Aorta (tissue), 5 donors: ENCODE measurements at regions not wholly inside any gene's neighbourhood (a gene's known extent, or its start where the extent isn't known, plus 50 kb on each side); places are given as distances from the start of the nearest gene placed in this dataset.
A peak's percentile ranks its signal among the peaks of the same experiment; 100 is the strongest.

Source experiments
- ATAC-seq: fragments of 200-7000 bp; cut with Tn5 transposase; one replicate; pipeline ENCODE4 v1.9.1; 2022; ENCODE audit warnings: moderate library complexity; ENCODE audit not compliant: low FRiP score
- DNase-seq, 2 donors: peaks; one replicate each; pipeline ENCODE4 v3.0.0-alpha.2; 2020
- H3K27ac ChIP-seq, 2 donors: one replicate each; pipeline ENCODE4 v1.5.1; 2013; ENCODE audit warnings: low read length in 2 of 2, mild to moderate bottlenecking in 2 of 2, moderate library complexity in 2 of 2, control low read depth in 1 of 2, inconsistent platforms in 1 of 2, low read depth in 1 of 2
- H3K27me3 ChIP-seq, 2 donors: one replicate each; pipeline ENCODE4 v1.6.1; 2013; ENCODE audit warnings: control low read depth in 1 of 2, low read length in 1 of 2, mild to moderate bottlenecking in 1 of 2, moderate library complexity in 1 of 2; ENCODE audit not compliant: insufficient read depth in 2 of 2, control insufficient read depth in 1 of 2
- H3K36me3 ChIP-seq, 2 donors: one replicate each; pipeline ENCODE4 v1.6.1; 2013; ENCODE audit warnings: control low read depth in 1 of 2, low read length in 1 of 2, mild to moderate bottlenecking in 1 of 2; ENCODE audit not compliant: insufficient read depth in 2 of 2, control insufficient read depth in 1 of 2
- H3K4me1 ChIP-seq, 2 donors: one replicate each; pipeline ENCODE4 v1.6.1; 2013; ENCODE audit warnings: low read length in 2 of 2, control low read depth in 1 of 2, mild to moderate bottlenecking in 1 of 2, moderate library complexity in 1 of 2; ENCODE audit not compliant: insufficient read depth in 2 of 2, control insufficient read depth in 1 of 2
- H3K4me3 ChIP-seq, 2 donors: one replicate each; pipeline ENCODE4 v1.5.1; 2013; ENCODE audit warnings: low read length in 2 of 2, control low read depth in 1 of 2, mild to moderate bottlenecking in 1 of 2
- H3K9me3 ChIP-seq: one replicate; pipeline ENCODE4 v1.6.1; 2013; ENCODE audit warnings: mild to moderate bottlenecking, low read length; ENCODE audit not compliant: control insufficient read depth
- WGBS, 2 donors: extraction: QIAGEN DNeasy Blood & Tissue Kit; methylation state at CpG; one replicate each; pipeline ENCODE4 v1.1.7; 2013; 5-methylcytosine and 5-hydroxymethylcytosine counted together
- intact Hi-C, 2 donors: fragments of 100-400 bp; cut with DNase I; formaldehyde crosslinking; loops; one replicate each; pipeline versions ENCODE4 v1.14.2 to v1.15.0; 2022
- donor health status: healthy with polysubstance abuse.
- donor health status: Bipolar disorder and iron deficiency.
- donor health status: DM: no; HTN: no; CAD: no.
- donor health status: DM: no; HTN: no; CAD: no.
- donor health status: DM: yes; HTN: yes; CAD: no.

DNA sequence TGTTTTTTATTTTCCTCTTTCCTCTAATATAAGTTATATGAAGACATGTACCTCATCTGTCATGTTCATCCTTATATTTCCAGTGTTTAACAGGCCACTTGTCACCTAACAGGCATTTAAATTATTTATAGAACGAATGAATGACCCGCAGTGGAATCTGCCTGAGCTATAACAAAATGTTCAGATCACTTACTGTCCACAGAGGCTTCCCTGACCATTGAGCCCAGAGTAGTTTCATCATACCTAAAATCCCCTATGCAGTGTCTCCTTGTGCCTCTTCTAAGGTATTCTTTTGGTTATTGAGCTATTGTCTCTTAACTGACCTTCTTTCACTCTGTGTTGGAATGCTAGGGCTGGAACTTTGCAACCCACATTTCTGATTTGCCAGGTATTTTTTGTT lies 748.5 kb downstream of the NTRK3 start:
- intact Hi-C loops, result no loop called here
- no peak overlapping the region for H3K4me3 ChIP-seq
- H3K27ac ChIP-seq, result no peak overlapping the region
- ATAC-seq (no peak), DNase-seq (no peak)
- H3K9me3 ChIP-seq, result peaks cover 2% of the 10 kb centered on the region
- no peaks in the 10 kb centered on the region for H3K4me1 ChIP-seq
- no peaks in the 10 kb centered on the region for H3K27me3 ChIP-seq
- H3K36me3 ChIP-seq, result no peaks in the 10 kb centered on the region
- WGBS, 2 donors, result 86% methylated on average over 2 of the region's 2 CpGs

DNA sequence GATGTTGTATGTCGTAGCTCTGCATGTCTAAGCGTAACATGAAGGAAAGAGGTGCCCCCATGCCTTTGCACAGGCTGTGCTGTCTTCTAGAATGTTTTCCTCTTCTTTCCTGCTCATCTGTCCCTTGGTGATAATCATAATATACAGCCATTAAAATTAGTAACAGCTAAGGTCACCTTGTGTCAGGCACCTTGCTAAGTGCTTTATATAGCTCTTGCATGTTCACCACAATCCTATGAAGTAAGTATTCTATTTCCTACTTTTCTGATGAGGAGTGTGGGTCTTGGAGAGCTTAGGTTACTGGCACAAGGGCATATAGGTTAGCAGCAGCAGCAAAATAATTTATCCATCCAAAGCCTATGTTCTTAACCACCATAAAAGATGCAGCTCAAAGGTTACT lies 754.4 kb downstream of the NTRK3 start:
- no peaks in the 10 kb centered on the region for H3K27me3 ChIP-seq
- no peak for DNase-seq
- H3K36me3 ChIP-seq, result no peaks in the 10 kb centered on the region
- intact Hi-C loops, result no loop called here
- no peaks in the 10 kb centered on the region for H3K9me3 ChIP-seq
- no peak overlapping the region for H3K4me3 ChIP-seq
- ATAC-seq, result no peak
- 98 to 100% methylated on average over 2 of the region's 2 CpGs for WGBS, 2 donors
- H3K4me1 ChIP-seq, result no peaks in the 10 kb centered on the region
- no peak overlapping the region for H3K27ac ChIP-seq

DNA sequence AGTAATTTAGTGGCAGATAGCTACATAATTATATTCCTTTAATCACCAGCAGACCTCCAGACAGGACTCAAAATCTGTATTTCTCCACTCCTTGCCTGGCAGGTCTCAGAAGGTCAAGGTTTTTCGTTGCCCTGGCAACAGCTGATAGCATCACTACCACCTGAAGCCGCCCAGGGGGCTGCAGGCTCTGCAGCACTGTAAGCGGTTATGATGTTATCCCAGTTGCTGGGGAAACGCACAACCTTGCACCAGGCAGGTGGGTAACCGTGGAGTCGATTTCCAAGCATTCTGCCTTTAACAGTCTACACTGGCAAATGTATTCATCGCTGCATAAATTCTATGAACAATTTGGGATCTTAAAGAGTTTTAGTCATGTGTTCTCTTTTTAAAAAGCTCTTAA lies 756.3 kb downstream of the NTRK3 start:
- WGBS, 2 donors, result 93% methylated on average over 7 of the region's 7 CpGs
- Histone ChIP-seq H3K27ac (no peak overlapping the region), H3K4me1 (peaks cover 0 to 2% of the 10 kb centered on the region in 2 donors), H3K27me3 (no peaks in the 10 kb centered on the region), H3K4me3 (no peak overlapping the region), H3K9me3 (no peaks in the 10 kb centered on the region), H3K36me3 (no peaks in the 10 kb centered on the region)
- ATAC-seq (no peak), DNase-seq (no peak)
- intact Hi-C loops, result no loop called here

DNA sequence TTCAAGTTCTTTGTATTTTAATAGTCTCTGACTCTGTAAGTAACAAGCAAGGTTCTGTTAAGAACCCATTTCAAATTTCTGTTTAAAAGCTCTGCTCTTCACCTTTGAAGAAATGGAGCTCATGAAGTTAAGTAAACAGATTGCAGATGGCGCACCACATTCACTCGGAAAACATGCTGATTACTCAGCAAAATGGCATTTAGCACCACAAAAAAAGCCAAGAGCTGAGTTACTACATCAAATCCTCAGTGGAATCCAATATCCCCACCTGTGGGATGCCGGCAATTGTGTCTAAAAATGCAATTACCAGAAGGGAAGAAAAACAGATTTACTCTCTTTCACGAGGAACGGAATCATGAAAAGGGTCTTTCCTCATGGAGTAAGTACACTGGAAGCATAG lies 758.0 kb downstream of the NTRK3 start:
- no peak for DNase-seq
- no peaks in the 10 kb centered on the region for H3K9me3 ChIP-seq
- 87 to 92% methylated on average over 5 of the region's 5 CpGs for WGBS, 2 donors
- H3K36me3 ChIP-seq, result no peaks in the 10 kb centered on the region
- no peaks in the 10 kb centered on the region for H3K27me3 ChIP-seq
- H3K27ac ChIP-seq, result no peak overlapping the region
- H3K4me3 ChIP-seq, result no peak overlapping the region
- intact Hi-C loops, result no loop called here
- ATAC-seq, result no peak
- peaks cover 0 to 4% of the 10 kb centered on the region in 2 donors for H3K4me1 ChIP-seq

DNA sequence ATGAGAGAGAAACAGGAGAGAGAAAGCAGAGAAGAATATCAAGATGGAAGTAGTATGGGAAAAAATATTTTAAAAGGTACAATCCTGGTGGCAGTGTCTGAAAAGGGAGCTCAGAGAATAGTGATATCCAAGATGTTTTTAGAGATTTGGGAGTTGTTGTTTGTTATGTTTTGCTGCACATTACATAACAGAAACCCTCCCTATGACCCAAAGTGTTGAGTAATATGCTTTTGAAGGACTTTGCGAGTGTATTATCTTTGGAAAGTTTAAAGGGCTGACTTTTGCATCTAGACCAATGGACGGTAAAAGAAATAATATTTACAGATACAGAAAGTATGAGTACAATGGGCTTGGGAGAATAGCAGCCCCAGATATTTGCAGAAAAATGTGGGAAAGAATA lies 759.7 kb downstream of the NTRK3 start:
- WGBS, 2 donors, result 0 to 4% methylated on average over 2 of the region's 2 CpGs
- no peak overlapping the region for H3K27ac ChIP-seq
- intact Hi-C loops, result no loop called here

DNA sequence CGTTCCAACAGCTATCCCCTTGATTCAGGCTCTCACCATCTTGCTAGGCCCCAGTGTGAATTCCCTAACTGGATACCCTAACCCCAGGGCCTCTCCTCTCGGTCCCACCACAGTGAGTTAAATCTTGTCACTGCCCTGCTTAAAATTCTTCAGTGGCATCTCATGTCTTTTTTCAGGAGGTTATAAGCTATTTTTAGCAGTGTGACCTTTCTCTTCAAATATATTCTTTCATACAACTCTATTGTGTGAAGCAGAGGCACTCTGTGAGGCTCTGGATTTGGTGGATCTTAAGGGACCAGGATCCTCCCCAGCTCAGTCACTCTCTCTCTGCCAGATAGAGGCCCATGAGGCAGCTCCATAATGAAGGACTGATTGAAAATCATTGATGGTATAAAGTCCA lies 760.4 kb downstream of the NTRK3 start:
- ATAC-seq (no peak), DNase-seq (no peak)
- Histone ChIP-seq H3K36me3 (no peaks in the 10 kb centered on the region), H3K27me3 (no peaks in the 10 kb centered on the region), H3K9me3 (no peaks in the 10 kb centered on the region), H3K4me1 (peaks cover 0 to 11% of the 10 kb centered on the region in 2 donors), H3K27ac (no peak overlapping the region), H3K4me3 (no peak overlapping the region)
- 91 to 98% methylated on average over 2 of the region's 2 CpGs for WGBS, 2 donors
- intact Hi-C loops, result no loop called here

More for the DNA sequence above, 759.7 kb downstream of the NTRK3 start:
- ATAC-seq (peak; percentile 29), DNase-seq (no peak)
- Histone ChIP-seq H3K4me1 (peaks cover 0 to 11% of the 10 kb centered on the region in 2 donors), H3K9me3 (no peaks in the 10 kb centered on the region), H3K4me3 (no peak overlapping the region), H3K27me3 (no peaks in the 10 kb centered on the region), H3K36me3 (no peaks in the 10 kb centered on the region)

DNA sequence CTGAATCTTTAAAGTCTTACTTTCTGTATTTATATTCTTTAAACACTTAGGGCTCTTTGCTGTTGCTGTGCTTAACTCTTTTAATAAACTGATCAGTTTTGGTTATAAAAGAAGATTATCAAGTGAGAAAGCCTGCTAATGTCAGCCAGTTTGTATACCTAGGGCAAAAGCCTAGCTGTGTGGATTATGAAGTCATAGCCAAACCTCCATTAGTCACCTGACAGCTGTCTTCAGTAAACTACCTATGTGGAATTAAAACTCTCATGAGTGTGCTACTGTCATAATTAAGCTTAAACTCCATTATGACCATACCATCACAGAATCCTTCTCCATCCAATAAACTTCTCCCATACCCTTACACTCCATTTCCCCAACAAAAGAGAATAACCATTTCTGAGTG lies 762.7 kb downstream of the NTRK3 start:
- intact Hi-C loops, result loop anchor here in 1 of 2 donors (5.0 kb wide), 1 partner anchor 113 kb away; no protein-coding TSS in a partner anchor
- no peak overlapping the region for H3K4me3 ChIP-seq
- ATAC-seq, result no peak

DNA sequence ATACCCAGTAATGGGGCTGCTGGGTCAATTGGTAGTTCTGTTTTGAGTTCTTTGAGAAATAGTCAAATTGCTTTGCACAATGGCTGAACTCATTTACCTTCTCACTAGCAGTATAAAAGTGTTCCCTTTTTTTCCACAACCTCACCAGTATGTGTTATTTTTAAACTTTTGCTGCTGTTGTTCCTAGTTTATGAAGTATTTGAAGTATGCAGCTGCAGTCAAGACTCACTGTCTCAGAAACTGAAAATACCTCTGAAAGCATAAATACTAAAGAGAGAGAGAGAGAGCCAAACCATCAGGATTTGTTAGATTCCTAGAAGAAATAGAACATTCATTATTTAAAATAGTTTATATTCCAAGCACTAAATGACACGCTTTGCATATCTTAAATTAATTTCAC lies 764.2 kb downstream of the NTRK3 start:
- no peaks in the 10 kb centered on the region for H3K36me3 ChIP-seq
- H3K4me1 ChIP-seq, result peaks cover 2 to 16% of the 10 kb centered on the region in 2 donors
- H3K27me3 ChIP-seq, result no peaks in the 10 kb centered on the region
- no peak overlapping the region for H3K27ac ChIP-seq
- 27 to 29% methylated on average over 1 of the region's 1 CpG for WGBS, 2 donors
- no peak overlapping the region for H3K4me3 ChIP-seq
- H3K9me3 ChIP-seq, result no peaks in the 10 kb centered on the region
- ATAC-seq (no peak), DNase-seq (no peak)
- intact Hi-C loops, result loop anchor here in 1 of 2 donors (5.0 kb wide), 1 partner anchor 115 kb away; no protein-coding TSS in a partner anchor

More for the DNA sequence above, 762.7 kb downstream of the NTRK3 start:
- Histone ChIP-seq H3K27ac (no peak overlapping the region), H3K4me1 (peaks cover 2 to 16% of the 10 kb centered on the region in 2 donors), H3K36me3 (no peaks in the 10 kb centered on the region), H3K27me3 (no peaks in the 10 kb centered on the region), H3K9me3 (no peaks in the 10 kb centered on the region)
- no peak for DNase-seq

DNA sequence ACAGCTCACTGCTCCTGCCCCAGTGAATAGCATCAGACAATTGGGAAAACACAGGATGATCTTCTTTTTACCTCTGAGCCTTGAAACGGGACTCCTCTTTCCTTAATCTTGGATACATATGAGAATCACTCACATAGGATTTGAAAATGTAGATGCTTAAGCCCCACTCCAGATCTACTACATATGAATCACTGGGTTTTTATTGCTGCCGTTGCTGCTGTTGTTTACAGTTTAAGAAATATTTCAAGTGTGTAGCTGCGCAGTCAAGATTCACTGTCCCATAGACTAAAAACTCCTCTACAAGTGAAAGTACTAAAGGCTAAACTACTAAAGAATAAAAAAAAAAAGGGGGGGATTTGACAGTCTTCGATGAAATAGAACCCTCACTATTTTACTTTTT lies 765.9 kb downstream of the NTRK3 start:
- H3K9me3 ChIP-seq, result no peaks in the 10 kb centered on the region
- DNase-seq, result no peak
- no peaks in the 10 kb centered on the region for H3K27me3 ChIP-seq
- WGBS, 2 donors, result 86 to 93% methylated on average over 4 of the region's 4 CpGs
- no peak overlapping the region for H3K27ac ChIP-seq
- intact Hi-C loops, result loop anchor here in 1 of 2 donors (5.0 kb wide), 1 partner anchor 117 kb away; no protein-coding TSS in a partner anchor
- H3K4me1 ChIP-seq, result peaks cover 2 to 16% of the 10 kb centered on the region in 2 donors
- H3K4me3 ChIP-seq, result no peak overlapping the region
- no peaks in the 10 kb centered on the region for H3K36me3 ChIP-seq
- no peak for ATAC-seq
